Loucy (cell line): ENCODE measurements at regions not wholly inside any gene's neighbourhood (a gene's known extent, or its start where the extent isn't known, plus 50 kb on each side); places are given as distances from the start of the nearest gene placed in this dataset.

Experiments
- CTCF ChIP-seq: fragments of 200-600 bp; sonication (generic); conservative IDR thresholded peaks from 2 replicates; pipeline ENCODE4 v1.5.1; 2014; ENCODE audit warnings: mild to moderate bottlenecking, antibody characterized with exemption, low read length
- EZH2phosphoT487 ChIP-seq: fragments of 200-600 bp; IDR thresholded peaks from 2 replicates; pipeline ENCODE4 v1.6.1; 2018; ENCODE audit warnings: antibody characterized with exemption, mild to moderate bottlenecking, moderate library complexity, borderline replicate concordance

GRCh38 chr2:128696421-128696820 is 377.8 kb upstream of the HS6ST1 start:
- TF ChIP-seq CTCF (no peak), EZH2phosphoT487 (no peak)
